Uterus (tissue), 2 donors: ENCODE measurements at regions not wholly inside any gene's neighbourhood (a gene's known extent, or its start where the extent isn't known, plus 50 kb on each side); places are given as distances from the start of the nearest gene placed in this dataset.

ENCODE experiments used
- POLR2A ChIP-seq, 2 donors: fragments of 450-650 bp; IDR thresholded peaks; one replicate each; pipeline ENCODE4 v1.6.1; 2016; ENCODE audit warnings: antibody characterized with exemption in 2 of 2, mild to moderate bottlenecking in 1 of 2, moderate library complexity in 1 of 2
- TF ChIP-seq, protein P1 (sequence below), 4 experiments: fragments of 200-600 bp in 2 of 4; fragments of 450-650 bp in 2 of 4; sonication (generic) in 2 of 4; IDR thresholded peaks; one replicate each; pipeline ENCODE4 v1.5.1; 2016 to 2019; ENCODE audit warnings: antibody characterized with exemption in 4 of 4, mild to moderate bottlenecking in 2 of 4, moderate library complexity in 1 of 4

DNA sequence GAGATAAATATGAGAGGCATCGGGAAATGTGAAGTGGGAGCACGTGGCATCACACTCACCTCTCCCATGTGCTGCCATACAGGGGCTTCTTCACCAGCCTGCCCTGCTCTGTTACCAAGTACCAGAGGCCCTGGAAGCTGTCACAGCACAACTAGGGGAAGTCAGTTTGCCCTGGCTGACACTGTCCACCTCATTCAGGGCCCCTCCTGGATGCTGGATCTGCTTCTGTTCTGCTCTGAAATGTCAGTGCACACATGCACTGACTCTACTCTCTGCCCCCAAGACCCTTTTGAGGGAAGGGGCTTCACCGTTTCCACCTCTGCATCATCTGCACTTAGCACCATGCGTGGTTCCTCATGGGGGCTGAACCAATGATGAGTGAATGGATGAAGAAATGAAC, 311.1 kb downstream of the EN1 start:
- TF ChIP-seq POLR2A (IDR thresholded peaks at IDR 0.05) = no peak
- TF ChIP-seq, protein P1, sequence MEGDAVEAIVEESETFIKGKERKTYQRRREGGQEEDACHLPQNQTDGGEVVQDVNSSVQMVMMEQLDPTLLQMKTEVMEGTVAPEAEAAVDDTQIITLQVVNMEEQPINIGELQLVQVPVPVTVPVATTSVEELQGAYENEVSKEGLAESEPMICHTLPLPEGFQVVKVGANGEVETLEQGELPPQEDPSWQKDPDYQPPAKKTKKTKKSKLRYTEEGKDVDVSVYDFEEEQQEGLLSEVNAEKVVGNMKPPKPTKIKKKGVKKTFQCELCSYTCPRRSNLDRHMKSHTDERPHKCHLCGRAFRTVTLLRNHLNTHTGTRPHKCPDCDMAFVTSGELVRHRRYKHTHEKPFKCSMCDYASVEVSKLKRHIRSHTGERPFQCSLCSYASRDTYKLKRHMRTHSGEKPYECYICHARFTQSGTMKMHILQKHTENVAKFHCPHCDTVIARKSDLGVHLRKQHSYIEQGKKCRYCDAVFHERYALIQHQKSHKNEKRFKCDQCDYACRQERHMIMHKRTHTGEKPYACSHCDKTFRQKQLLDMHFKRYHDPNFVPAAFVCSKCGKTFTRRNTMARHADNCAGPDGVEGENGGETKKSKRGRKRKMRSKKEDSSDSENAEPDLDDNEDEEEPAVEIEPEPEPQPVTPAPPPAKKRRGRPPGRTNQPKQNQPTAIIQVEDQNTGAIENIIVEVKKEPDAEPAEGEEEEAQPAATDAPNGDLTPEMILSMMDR (IDR thresholded peaks at IDR 0.05) = no peak
